ENCODE measurements at regions not wholly inside any gene's neighbourhood (a gene's known extent, or its start where the extent isn't known, plus 50 kb on each side); places are given as distances from the start of the nearest gene placed in this dataset.
"Not testable (repeated sequence)": the region's sequence is repeated elsewhere in the genome, so short reads cannot be mapped to it uniquely, and the experiment has no call there.

DNA sequence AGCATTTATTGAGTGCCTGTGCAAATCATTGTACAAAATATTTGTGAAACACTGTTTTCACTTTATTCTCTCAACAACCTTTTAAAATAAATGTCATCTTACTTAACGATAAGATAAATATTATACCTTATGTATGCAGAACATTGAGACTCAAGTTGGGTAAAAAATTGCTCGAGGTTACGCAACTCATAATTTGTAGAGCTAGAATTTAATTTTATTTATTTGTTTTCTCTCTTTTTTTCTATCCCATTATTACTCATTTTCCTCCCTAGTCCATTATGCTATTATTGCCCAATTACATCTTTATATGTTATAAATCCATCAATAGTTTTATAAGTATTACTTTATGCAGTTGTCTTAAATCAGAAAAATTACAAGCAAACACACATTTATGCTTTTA lies 77.4 kb upstream of the ELOVL5 start:
- ATAC-seq = no peak
- Mint-ChIP-seq H3K27ac (no peak overlapping the region), H3K4me3 (no peak overlapping the region)

GRCh38 chr6:53424976-53425718 lies 76.4 kb upstream of the ELOVL5 start:
- Mint-ChIP-seq H3K9me3 (no peaks in the 10 kb centered on the region), H3K4me3 (no peak overlapping the region), H3K4me1 (peaks cover 48% of the 10 kb centered on the region), H3K27ac (no peak overlapping the region), H3K27me3 (no peaks in the 10 kb centered on the region), H3K36me3 (no peaks in the 10 kb centered on the region)
- no peak for ATAC-seq

More for the DNA sequence above, 77.4 kb upstream of the ELOVL5 start:
- Mint-ChIP-seq H3K36me3 (no peaks in the 10 kb centered on the region), H3K4me1 (peaks cover 48% of the 10 kb centered on the region), H3K9me3 (no peaks in the 10 kb centered on the region), H3K27me3 (no peaks in the 10 kb centered on the region)

DNA sequence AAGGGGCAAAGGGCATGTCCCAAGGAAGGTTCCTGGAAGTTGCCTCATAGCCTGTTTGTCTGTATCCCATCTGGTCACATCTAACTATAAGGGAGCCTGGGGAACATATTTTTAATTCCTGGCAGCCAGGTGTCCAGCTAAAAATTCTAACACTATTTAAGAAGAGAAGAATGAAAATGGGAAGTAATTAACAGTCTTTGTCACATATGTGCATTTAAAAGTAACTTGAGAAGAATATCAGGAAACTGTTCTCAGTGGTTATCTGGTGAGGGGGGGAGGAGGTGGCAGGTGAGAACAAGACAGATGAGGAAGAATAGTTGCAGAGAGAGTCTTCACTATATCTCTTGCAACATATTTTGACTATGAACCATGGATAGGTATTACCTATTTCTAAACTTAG lies 75.5 kb upstream of the ELOVL5 start:
- no peaks in the 10 kb centered on the region for H3K36me3 Mint-ChIP-seq
- H3K27me3 Mint-ChIP-seq = no peaks in the 10 kb centered on the region
- H3K9me3 Mint-ChIP-seq = no peaks in the 10 kb centered on the region
- H3K4me3 Mint-ChIP-seq = no peak overlapping the region
- H3K4me1 Mint-ChIP-seq = peaks cover 41% of the 10 kb centered on the region
- ATAC-seq = no peak
- H3K27ac Mint-ChIP-seq = peak overlapping the region; percentile 30

- H3K36me3 Mint-ChIP-seq, H3K9me3 Mint-ChIP-seq, ATAC-seq, H3K27me3 Mint-ChIP-seq, H3K4me3 Mint-ChIP-seq: not testable (repeated sequence)
- Mint-ChIP-seq H3K27ac (peak overlapping the region; percentile 30), H3K4me1 (peaks cover 35% of the 10 kb centered on the region)
Measured at GRCh38 chr6:53423560-53423959, 74.8 kb upstream of the ELOVL5 start.

DNA sequence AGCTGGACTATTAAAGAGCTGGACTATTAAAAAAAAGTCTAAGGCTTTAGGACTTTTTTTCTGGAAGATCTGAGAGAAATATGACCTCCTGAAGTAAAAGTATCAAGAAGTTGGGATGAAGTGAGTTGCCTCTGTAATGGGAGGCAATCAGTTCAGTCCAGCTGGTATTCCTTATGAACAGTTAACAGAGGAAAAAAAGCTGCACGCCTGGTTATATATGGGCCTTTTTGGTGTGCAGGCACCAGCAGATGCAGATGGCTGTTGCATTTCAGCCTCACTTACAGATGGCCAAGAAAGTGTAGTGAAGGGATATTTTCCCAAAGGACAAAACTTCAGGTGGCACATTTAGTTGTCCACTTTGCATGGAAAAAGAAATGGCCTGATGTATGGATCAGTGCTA lies 70.3 kb upstream of the ELOVL5 start:
- no peaks in the 10 kb centered on the region for H3K9me3 Mint-ChIP-seq
- no peak overlapping the region for H3K27ac Mint-ChIP-seq

DNA sequence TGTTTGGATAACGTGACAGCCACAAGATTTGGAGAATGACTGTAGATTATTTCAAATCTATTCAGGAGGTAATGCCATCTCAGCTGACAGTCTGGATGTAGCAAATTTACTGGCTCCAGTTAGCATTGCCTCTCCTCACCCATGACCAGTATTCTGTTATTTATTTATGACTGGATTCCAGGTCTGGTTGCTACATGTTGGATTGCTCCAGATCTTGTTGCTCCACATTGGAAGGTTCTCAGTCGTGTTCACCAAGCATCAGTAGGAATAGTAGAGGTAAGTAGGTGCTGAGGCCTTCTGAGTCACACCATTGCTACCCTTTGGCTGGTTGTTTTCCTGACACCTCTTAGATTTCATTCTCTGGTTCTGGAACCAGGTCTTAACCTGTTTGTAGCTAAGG lies 69.5 kb upstream of the ELOVL5 start:
- Mint-ChIP-seq H3K27ac (no peak overlapping the region), H3K4me1 (no peaks in the 10 kb centered on the region), H3K27me3 (no peaks in the 10 kb centered on the region), H3K36me3 (no peaks in the 10 kb centered on the region), H3K4me3 (no peak overlapping the region), H3K9me3 (no peaks in the 10 kb centered on the region)
- ATAC-seq = no peak

More for the DNA sequence above, 70.3 kb upstream of the ELOVL5 start:
- Mint-ChIP-seq H3K36me3 (no peaks in the 10 kb centered on the region), H3K27me3 (no peaks in the 10 kb centered on the region), H3K4me1 (peaks cover 7% of the 10 kb centered on the region), H3K4me3 (no peak overlapping the region)
- no peak for ATAC-seq

DNA sequence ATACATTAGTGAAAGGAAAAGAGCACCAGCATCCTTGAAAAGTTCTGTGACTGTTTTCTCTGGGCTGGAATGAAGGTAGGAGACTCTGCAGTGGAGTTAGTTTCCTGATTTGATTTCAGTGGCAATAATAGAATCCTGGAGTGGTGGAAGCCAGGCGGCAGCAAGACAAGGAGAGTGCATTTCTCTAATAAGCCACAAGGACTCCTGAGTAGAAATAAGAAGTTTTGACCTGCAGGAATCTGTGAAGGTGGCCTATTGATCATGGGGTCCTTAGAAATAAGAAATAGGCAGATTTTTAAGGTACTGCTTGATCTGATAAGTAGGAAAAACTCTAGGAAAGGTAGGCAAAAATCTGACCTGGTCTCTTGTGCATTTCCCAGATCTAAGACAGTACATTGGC lies 68.4 kb upstream of the ELOVL5 start:
- Mint-ChIP-seq H3K4me1 (no peaks in the 10 kb centered on the region), H3K9me3 (no peaks in the 10 kb centered on the region), H3K36me3 (no peaks in the 10 kb centered on the region), H3K27me3 (no peaks in the 10 kb centered on the region), H3K27ac (no peak overlapping the region), H3K4me3 (no peak overlapping the region)
- no peak for ATAC-seq

DNA sequence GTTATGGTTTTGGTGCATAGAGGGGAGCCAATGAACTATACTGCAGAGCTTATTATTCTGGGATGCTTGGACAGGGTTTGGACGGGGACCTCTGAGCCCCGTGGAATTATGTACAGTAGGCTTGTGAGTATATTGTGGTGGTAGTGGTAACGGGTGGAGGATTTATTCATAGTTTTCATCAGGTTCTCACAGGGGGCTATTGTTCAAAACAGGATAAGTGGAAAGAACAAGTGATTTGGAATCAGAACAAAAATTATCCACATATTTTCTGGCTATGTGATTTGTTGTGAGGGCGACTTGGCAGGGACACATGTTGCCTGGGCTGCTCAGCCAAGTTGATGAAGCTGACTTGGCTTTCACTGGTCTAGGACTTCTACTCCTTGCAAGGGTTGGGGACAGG lies 64.6 kb upstream of the ELOVL5 start:
- H3K4me1 Mint-ChIP-seq = peaks cover 11% of the 10 kb centered on the region
- H3K27me3 Mint-ChIP-seq = no peaks in the 10 kb centered on the region
- no peaks in the 10 kb centered on the region for H3K9me3 Mint-ChIP-seq
- H3K27ac Mint-ChIP-seq = no peak overlapping the region
- no peak overlapping the region for H3K4me3 Mint-ChIP-seq
- ATAC-seq = no peak
- H3K36me3 Mint-ChIP-seq = no peaks in the 10 kb centered on the region

DNA sequence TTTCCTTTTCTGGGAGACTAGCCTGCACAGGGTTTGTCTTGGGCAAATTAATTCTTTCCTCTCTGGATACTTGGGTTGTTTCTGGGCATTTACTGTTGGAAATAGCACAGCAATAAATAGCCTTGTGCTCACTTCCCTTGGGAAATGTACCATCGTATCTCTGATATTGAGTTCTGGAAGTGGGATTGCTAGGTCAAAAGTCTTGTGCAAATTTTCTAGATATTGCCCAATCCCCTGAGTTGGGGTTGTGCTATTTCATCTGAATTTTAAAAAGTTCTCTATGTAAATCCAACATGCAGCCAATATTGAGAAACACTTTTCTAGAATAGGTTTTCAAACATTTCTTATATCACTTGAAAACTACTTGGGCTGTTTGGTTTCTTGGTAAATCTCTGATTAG lies 64.0 kb upstream of the ELOVL5 start:
- H3K27me3 Mint-ChIP-seq = no peaks in the 10 kb centered on the region
- H3K36me3 Mint-ChIP-seq = no peaks in the 10 kb centered on the region
- no peak overlapping the region for H3K27ac Mint-ChIP-seq
- peaks cover 11% of the 10 kb centered on the region for H3K4me1 Mint-ChIP-seq
- no peaks in the 10 kb centered on the region for H3K9me3 Mint-ChIP-seq
- no peak for ATAC-seq
- H3K4me3 Mint-ChIP-seq = no peak overlapping the region

- Mint-ChIP-seq H3K9me3 (no peaks in the 10 kb centered on the region), H3K36me3 (no peaks in the 10 kb centered on the region), H3K27ac (no peak overlapping the region), H3K4me1 (peaks cover 11% of the 10 kb centered on the region), H3K4me3 (no peak overlapping the region), H3K27me3 (no peaks in the 10 kb centered on the region)
- ATAC-seq = no peak
Measured at GRCh38 chr6:53412021-53412715, 63.4 kb upstream of the ELOVL5 start.

GRCh38 chr6:53411451-53411850 lies 62.7 kb upstream of the ELOVL5 start:
- H3K36me3 Mint-ChIP-seq = no peaks in the 10 kb centered on the region
- no peaks in the 10 kb centered on the region for H3K27me3 Mint-ChIP-seq
- no peaks in the 10 kb centered on the region for H3K9me3 Mint-ChIP-seq
- H3K27ac Mint-ChIP-seq = no peak overlapping the region
- H3K4me1 Mint-ChIP-seq = peaks cover 11% of the 10 kb centered on the region
- H3K4me3 Mint-ChIP-seq = no peak overlapping the region
- no peak for ATAC-seq

DNA sequence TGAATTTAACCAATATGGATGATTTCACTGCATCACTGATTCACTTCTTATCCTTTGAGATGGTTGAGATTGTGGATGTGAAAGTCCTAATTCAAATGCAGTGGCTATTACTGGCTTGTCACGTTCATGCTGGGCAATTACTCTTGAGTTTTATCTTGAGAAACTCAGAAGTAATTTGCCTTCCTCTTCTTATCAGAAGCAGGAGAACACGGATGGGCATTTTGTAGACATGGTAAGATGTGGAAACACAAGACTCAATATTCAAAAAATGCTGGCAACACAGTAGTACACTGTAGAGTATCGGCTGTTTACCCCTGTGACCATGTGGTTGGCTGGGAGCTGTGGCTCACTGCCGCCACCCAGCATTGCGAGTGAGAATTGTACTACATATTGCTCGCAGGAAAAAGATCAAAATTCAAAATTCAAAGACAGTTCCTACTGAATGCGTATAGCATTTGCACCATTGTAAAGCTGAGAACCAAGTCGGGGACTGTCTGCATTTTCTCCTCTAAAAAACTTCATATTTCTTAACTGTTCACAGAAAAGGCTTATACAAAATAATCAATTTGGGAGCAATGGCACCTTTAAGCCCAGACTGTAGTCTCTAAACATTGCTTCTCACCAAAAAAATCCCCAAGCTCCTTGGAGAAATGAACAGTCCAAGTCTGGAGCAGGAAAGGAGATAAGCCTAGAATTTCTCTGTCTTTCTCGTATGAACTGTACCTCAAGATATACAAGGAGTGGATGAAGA lies 61.9 kb upstream of the ELOVL5 start:
- no peaks in the 10 kb centered on the region for H3K9me3 Mint-ChIP-seq
- ATAC-seq = peak; percentile 92
- peaks cover 11% of the 10 kb centered on the region for H3K4me1 Mint-ChIP-seq
- H3K27ac Mint-ChIP-seq = peak overlapping the region; percentile 61
- no peaks in the 10 kb centered on the region for H3K27me3 Mint-ChIP-seq
- peak overlapping the region; percentile 59 for H3K4me3 Mint-ChIP-seq
- H3K36me3 Mint-ChIP-seq = no peaks in the 10 kb centered on the region

DNA sequence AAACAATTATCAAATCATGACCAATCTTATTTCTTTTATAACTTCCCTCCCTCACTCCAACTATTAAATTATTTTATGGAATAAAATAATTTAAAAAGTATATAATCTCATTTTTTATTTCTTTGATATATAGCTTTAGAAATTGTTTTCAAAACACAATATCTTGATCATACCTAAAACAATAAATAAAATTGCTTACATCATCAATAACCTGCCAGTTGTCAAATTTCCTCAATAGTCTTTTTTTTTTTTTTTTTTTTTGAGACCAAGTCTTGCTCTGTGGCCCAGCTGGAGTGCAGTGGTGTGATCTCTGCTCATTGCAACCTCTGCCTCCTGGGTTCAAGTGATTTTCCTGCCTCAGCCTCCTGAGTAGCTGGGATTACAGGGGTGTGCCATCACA lies 60.1 kb upstream of the ELOVL5 start:
- no peak for ATAC-seq
- Mint-ChIP-seq H3K4me3 (no peak overlapping the region), H3K27ac (no peak overlapping the region), H3K9me3 (no peaks in the 10 kb centered on the region), H3K4me1 (peaks cover 11% of the 10 kb centered on the region), H3K36me3 (no peaks in the 10 kb centered on the region), H3K27me3 (no peaks in the 10 kb centered on the region)

GRCh38 chr6:53399027-53399344 lies 50.2 kb upstream of the ELOVL5 start:
- no peak for ATAC-seq
- no peaks in the 10 kb centered on the region for H3K36me3 Mint-ChIP-seq
- H3K27me3 Mint-ChIP-seq = no peaks in the 10 kb centered on the region
- H3K9me3 Mint-ChIP-seq = no peaks in the 10 kb centered on the region
- H3K4me1 Mint-ChIP-seq = no peaks in the 10 kb centered on the region
- H3K4me3 Mint-ChIP-seq = no peak overlapping the region
- H3K27ac Mint-ChIP-seq = no peak overlapping the region

DNA sequence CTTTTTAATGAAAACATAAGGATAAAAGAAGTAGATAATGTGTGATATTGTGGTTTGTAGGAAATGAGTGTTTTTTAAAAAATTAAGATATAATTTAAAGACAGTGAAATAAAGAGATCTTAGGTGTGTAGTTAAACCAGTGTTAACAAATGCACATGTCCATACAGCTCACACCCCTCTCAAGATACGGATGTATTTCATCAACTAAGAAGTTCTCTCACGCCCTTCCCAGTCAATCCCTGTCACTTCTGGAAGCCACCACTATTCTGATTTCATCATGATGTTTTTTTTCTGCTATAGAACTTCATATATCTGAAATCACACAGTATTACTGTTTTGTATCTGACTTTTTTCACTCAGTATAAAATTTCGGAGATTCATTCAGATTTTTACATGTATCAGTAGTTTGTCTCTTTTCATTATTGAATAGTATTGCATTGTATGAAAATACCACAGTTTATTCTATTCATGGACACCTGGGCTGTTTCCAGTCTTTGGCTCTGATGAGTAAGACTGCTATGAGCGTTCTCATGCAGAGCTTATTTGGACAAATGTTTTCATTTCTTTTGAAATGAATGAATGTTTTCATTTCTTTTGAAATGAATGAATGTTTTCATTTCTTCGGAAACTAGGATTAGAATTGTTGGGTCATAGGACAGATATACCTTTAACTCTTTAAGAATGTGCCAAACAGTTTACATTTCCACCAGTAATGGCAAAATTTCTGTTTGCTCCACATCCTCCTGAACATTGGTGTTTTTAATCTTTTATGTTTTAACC lies 49.7 kb upstream of the ELOVL5 start:
- no peaks in the 10 kb centered on the region for H3K27me3 Mint-ChIP-seq
- no peak for ATAC-seq
- no peak overlapping the region for H3K27ac Mint-ChIP-seq
- no peaks in the 10 kb centered on the region for H3K36me3 Mint-ChIP-seq
- H3K9me3 Mint-ChIP-seq = no peaks in the 10 kb centered on the region
- H3K4me3 Mint-ChIP-seq = no peak overlapping the region
- no peaks in the 10 kb centered on the region for H3K4me1 Mint-ChIP-seq
